Smooth muscle cell (in vitro differentiated cells): ENCODE measurements at regions not wholly inside any gene's neighbourhood (a gene's known extent, or its start where the extent isn't known, plus 50 kb on each side); places are given as distances from the start of the nearest gene placed in this dataset.

ENCODE experiments used
- DNase-seq: peaks from one replicate; lab custom pipeline; 2025; ENCODE audit not compliant: unreplicated experiment; lab: John Stamatoyannopoulos, UW
- H2AFZ ChIP-seq: fragments of 200-600 bp; sonication (generic); 2 replicates; pipeline ENCODE4 v1.6.0; 2016; ENCODE audit warnings: antibody characterized with exemption, low read depth, mild to moderate bottlenecking
- H3F3A ChIP-seq: fragments of 200-600 bp; sonication (generic); 2 replicates; pipeline ENCODE4 v1.6.0; 2017; ENCODE audit warnings: antibody characterized with exemption, low read depth
- H3K27ac ChIP-seq: fragments of 200-600 bp; sonication (generic); 2 replicates; pipeline ENCODE4 v1.5.1; 2016; ENCODE audit warnings: low read depth, mild to moderate bottlenecking
- H3K27me3 ChIP-seq: fragments of 200-600 bp; sonication (generic); 2 replicates; pipeline ENCODE4 v1.6.1; 2016; ENCODE audit warnings: low read depth, mild to moderate bottlenecking
- H3K36me3 ChIP-seq: fragments of 200-600 bp; sonication (generic); 2 replicates; pipeline ENCODE4 v1.5.1; 2016; ENCODE audit warnings: low read depth
- H3K4me1 ChIP-seq: fragments of 200-600 bp; sonication (generic); 2 replicates; pipeline ENCODE4 v1.5.1; 2016; ENCODE audit warnings: low read depth
- H3K4me2 ChIP-seq: fragments of 200-600 bp; sonication (generic); 2 replicates; pipeline ENCODE4 v1.6.0; 2016; ENCODE audit warnings: mild to moderate bottlenecking
- H3K4me3 ChIP-seq: fragments of 200-600 bp; sonication (generic); 2 replicates; pipeline ENCODE4 v1.5.1; 2016; ENCODE audit warnings: mild to moderate bottlenecking
- H3K79me2 ChIP-seq: fragments of 200-600 bp; sonication (generic); 2 replicates; pipeline ENCODE4 v1.6.0; 2016; ENCODE audit warnings: low read depth, mild to moderate bottlenecking
- H3K9ac ChIP-seq: fragments of 200-600 bp; sonication (generic); 2 replicates; pipeline ENCODE4 v1.6.0; 2016; ENCODE audit warnings: low read depth
- H3K9me3 ChIP-seq: fragments of 200-600 bp; sonication (generic); replicated peaks from 2 replicates; pipeline ENCODE4 v1.5.1; 2016; ENCODE audit warnings: low read depth
- H4K20me1 ChIP-seq: fragments of 200-600 bp; sonication (generic); 2 replicates; pipeline ENCODE4 v1.6.0; 2016; ENCODE audit warnings: low read depth
- CTCF ChIP-seq: fragments of 200-600 bp; sonication (generic); IDR thresholded peaks from 2 replicates; pipeline ENCODE4 v1.5.1; 2017; ENCODE audit warnings: borderline replicate concordance, mild to moderate bottlenecking, antibody characterized with exemption; ENCODE audit not compliant: insufficient read depth, poor library complexity, severe bottlenecking
- WGBS: methylation state at CpG from one replicate; pipeline ENCODE4 v1.1.7; 2016; ENCODE audit warnings: low lambda C conversion rate; 5-methylcytosine and 5-hydroxymethylcytosine counted together

DNA sequence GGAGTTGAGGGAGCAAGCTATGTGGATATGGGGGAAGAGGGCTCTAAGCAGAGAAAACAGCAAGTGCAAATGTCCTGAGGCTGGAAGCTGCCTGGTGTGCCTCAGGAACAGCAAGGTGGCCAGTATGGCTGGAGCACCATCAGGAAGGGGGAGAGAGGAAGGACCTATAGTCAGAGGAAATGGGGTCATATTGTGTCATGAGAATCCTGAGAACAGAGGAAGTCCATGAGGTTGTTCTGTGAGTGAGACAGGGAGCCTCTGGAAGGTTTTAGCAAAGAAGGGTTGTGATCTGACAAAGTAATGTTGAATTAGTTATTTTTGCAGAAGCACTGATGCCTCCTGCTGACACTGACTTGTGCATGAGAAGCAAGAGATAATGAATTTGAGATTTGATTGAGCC is 204.3 kb downstream of the PTEN start:
- no peak for DNase-seq
- Histone ChIP-seq H3K79me2 (no peaks in the 10 kb centered on the region), H2AFZ (no peak overlapping the region), H3K4me3 (no peak overlapping the region), H3K9me3 (no peaks in the 10 kb centered on the region), H3K4me1 (peaks cover 7% of the 10 kb centered on the region), H3K4me2 (no peak overlapping the region), H3K27me3 (no peaks in the 10 kb centered on the region), H4K20me1 (no peaks in the 10 kb centered on the region), H3K27ac (no peak overlapping the region), H3K9ac (no peak overlapping the region), H3K36me3 (no peaks in the 10 kb centered on the region), H3F3A (peaks cover 12% of the 10 kb centered on the region)
- TF ChIP-seq CTCF, result no peak

DNA sequence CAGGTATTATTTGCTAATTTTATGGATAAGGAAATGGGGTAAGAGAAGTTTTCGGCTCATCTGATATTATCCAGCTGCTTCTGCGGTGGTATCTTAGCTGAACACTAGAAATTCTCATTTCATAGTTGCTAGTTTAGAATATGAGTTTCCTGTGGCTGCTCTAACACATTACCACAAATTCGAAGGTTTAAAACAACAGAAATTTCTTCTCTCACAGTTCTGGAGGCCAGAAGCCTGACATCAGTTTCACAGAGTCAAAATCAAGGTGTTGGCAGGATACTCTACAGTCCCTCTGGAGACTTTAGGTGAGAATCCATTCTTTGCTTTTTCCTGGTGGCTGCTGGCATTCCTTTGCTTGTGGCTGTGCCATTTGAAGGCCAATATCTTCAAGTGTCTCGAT is 205.9 kb downstream of the PTEN start:
- Histone ChIP-seq H3K4me1 (no peaks in the 10 kb centered on the region), H4K20me1 (no peaks in the 10 kb centered on the region), H3K27ac (no peak overlapping the region), H3K9ac (no peak overlapping the region), H3K4me3 (no peak overlapping the region), H3K9me3 (no peaks in the 10 kb centered on the region), H3K27me3 (no peaks in the 10 kb centered on the region), H3K79me2 (no peaks in the 10 kb centered on the region), H3F3A (peaks cover 3% of the 10 kb centered on the region), H2AFZ (no peak overlapping the region), H3K4me2 (no peak overlapping the region), H3K36me3 (no peaks in the 10 kb centered on the region)
- no peak for DNase-seq
- 88% methylated on average over 4 of the region's 4 CpGs for WGBS
- no peak for TF ChIP-seq CTCF

GRCh38 chr10:88070080-88070880 is 206.9 kb downstream of the PTEN start:
- Histone ChIP-seq H4K20me1 (no peaks in the 10 kb centered on the region), H3K9ac (no peak overlapping the region), H3K79me2 (no peaks in the 10 kb centered on the region), H3K4me1 (no peaks in the 10 kb centered on the region), H3K27me3 (no peaks in the 10 kb centered on the region), H3K9me3 (no peaks in the 10 kb centered on the region), H3K4me3 (no peak overlapping the region), H3K4me2 (peak overlapping the region; percentile 30), H3K27ac (no peak overlapping the region), H2AFZ (no peak overlapping the region), H3F3A (peaks cover 3% of the 10 kb centered on the region), H3K36me3 (no peaks in the 10 kb centered on the region)
- DNase-seq, result no peak
- no peak for TF ChIP-seq CTCF
- WGBS, result 18% methylated on average over 10 of the region's 10 CpGs

GRCh38 chr10:88071879-88072278 is 208.5 kb downstream of the PTEN start:
- H3K27me3 ChIP-seq, result no peaks in the 10 kb centered on the region
- no peaks in the 10 kb centered on the region for H3K36me3 ChIP-seq
- H3K4me2 ChIP-seq, result no peak overlapping the region
- no peak overlapping the region for H3K27ac ChIP-seq
- H3F3A ChIP-seq, result peaks cover 3% of the 10 kb centered on the region
- H3K9me3 ChIP-seq, result no peaks in the 10 kb centered on the region
- H4K20me1 ChIP-seq, result no peaks in the 10 kb centered on the region
- DNase-seq, result no peak
- no peaks in the 10 kb centered on the region for H3K79me2 ChIP-seq
- TF ChIP-seq CTCF, result no peak
- 97% methylated on average over 4 of the region's 4 CpGs for WGBS
- H3K9ac ChIP-seq, result no peak overlapping the region
- no peak overlapping the region for H3K4me3 ChIP-seq
- no peak overlapping the region for H2AFZ ChIP-seq
- H3K4me1 ChIP-seq, result no peaks in the 10 kb centered on the region
